ENCODE measurements at regions not wholly inside any gene's neighbourhood (a gene's known extent, or its start where the extent isn't known, plus 50 kb on each side); places are given as distances from the start of the nearest gene placed in this dataset.
A peak's percentile ranks its signal among the peaks of the same experiment; 100 is the strongest.
"Not testable (repeated sequence)": the region's sequence is repeated elsewhere in the genome, so short reads cannot be mapped to it uniquely, and the experiment has no call there.

- Histone ChIP-seq H2BK15ac (replicated peaks; ENCODE audit: low read depth) (no peak overlapping the region), H3K36me3 (ENCODE audit: control insufficient read depth, insufficient read depth, low read length) (no peaks in the 10 kb centered on the region), H3K56ac (ENCODE audit: low read length) (no peak overlapping the region), H3K79me2 (ENCODE audit: control insufficient read depth, insufficient read depth, low read length) (no peaks in the 10 kb centered on the region), H3K4me3 (ENCODE audit: low read length) (no peak overlapping the region), H3K4me2 (ENCODE audit: low read length) (no peak overlapping the region), H2AK5ac (ENCODE audit: low read length) (no peak overlapping the region), H3K79me1 (ENCODE audit: low read length) (no peaks in the 10 kb centered on the region), H3K27ac (ENCODE audit: low read depth, low read length) (no peak overlapping the region), H2BK120ac (ENCODE audit: low read depth, low read length) (no peak overlapping the region), H3K4me1 (ENCODE audit: control insufficient read depth, low read depth, low read length) (no peaks in the 10 kb centered on the region), H3K4ac (ENCODE audit: low read depth, low read length) (no peak overlapping the region), H3K9ac (ENCODE audit: low read length) (no peak overlapping the region), H2BK5ac (ENCODE audit: low read length) (no peak overlapping the region), H4K5ac (ENCODE audit: low read length) (no peak overlapping the region), H3K27me3 (ENCODE audit: insufficient read depth, low read length, poor library complexity) (no peaks in the 10 kb centered on the region), H3K18ac (ENCODE audit: low read length) (no peak overlapping the region), H4K8ac (ENCODE audit: low read depth, low read length) (no peak overlapping the region), H3K23ac (ENCODE audit: low read length) (no peak overlapping the region)
- WGBS (ENCODE audit: extremely low coverage, insufficient coverage, low lambda C conversion rate): no CpG with 5 or more reads among the region's 3 CpGs
- DNase-seq: no peak
Measured at GRCh38 chr3:30531017-30531570, 75.3 kb upstream of the TGFBR2 start.

- H3K79me1 ChIP-seq (ENCODE audit: low read length): no peaks in the 10 kb centered on the region
- H4K8ac ChIP-seq (ENCODE audit: low read depth, low read length): no peak overlapping the region
- no peaks in the 10 kb centered on the region for H3K4me1 ChIP-seq (ENCODE audit: control insufficient read depth, low read depth, low read length)
- H3K4me3 ChIP-seq (ENCODE audit: low read length): no peak overlapping the region
- no peaks in the 10 kb centered on the region for H3K36me3 ChIP-seq (ENCODE audit: control insufficient read depth, insufficient read depth, low read length)
- no peak overlapping the region for H3K4ac ChIP-seq (ENCODE audit: low read depth, low read length)
- H3K56ac ChIP-seq (ENCODE audit: low read length): no peak overlapping the region
- H2BK5ac ChIP-seq (ENCODE audit: low read length): no peak overlapping the region
- no peak overlapping the region for H3K9ac ChIP-seq (ENCODE audit: low read length)
- 100% methylated on average over 1 of the region's 1 CpG for WGBS (ENCODE audit: extremely low coverage, insufficient coverage, low lambda C conversion rate)
- no peak overlapping the region for H3K4me2 ChIP-seq (ENCODE audit: low read length)
- no peak overlapping the region for H3K27ac ChIP-seq (ENCODE audit: low read depth, low read length)
- no peaks in the 10 kb centered on the region for H3K27me3 ChIP-seq (ENCODE audit: insufficient read depth, low read length, poor library complexity)
- no peak for DNase-seq
- H3K18ac ChIP-seq (ENCODE audit: low read length): no peak overlapping the region
- H2BK120ac ChIP-seq (ENCODE audit: low read depth, low read length): no peak overlapping the region
- H3K23ac ChIP-seq (ENCODE audit: low read length): no peak overlapping the region
- H2BK15ac ChIP-seq (replicated peaks; ENCODE audit: low read depth): no peak overlapping the region
- H2AK5ac ChIP-seq (ENCODE audit: low read length): no peak overlapping the region
- no peak overlapping the region for H4K5ac ChIP-seq (ENCODE audit: low read length)
- H3K79me2 ChIP-seq (ENCODE audit: control insufficient read depth, insufficient read depth, low read length): no peaks in the 10 kb centered on the region
Measured at GRCh38 chr3:30535525-30535924, 70.9 kb upstream of the TGFBR2 start.

GRCh38 chr3:30538791-30539190 lies 67.6 kb upstream of the TGFBR2 start:
- Histone ChIP-seq H3K56ac (ENCODE audit: low read length) (no peak overlapping the region), H3K23ac (ENCODE audit: low read length) (no peak overlapping the region), H3K4me3 (ENCODE audit: low read length) (no peak overlapping the region), H2BK15ac (replicated peaks; ENCODE audit: low read depth) (no peak overlapping the region), H3K27me3 (ENCODE audit: insufficient read depth, low read length, poor library complexity) (no peaks in the 10 kb centered on the region), H3K79me1 (ENCODE audit: low read length) (no peaks in the 10 kb centered on the region), H3K4me1 (ENCODE audit: control insufficient read depth, low read depth, low read length) (no peaks in the 10 kb centered on the region), H2BK5ac (ENCODE audit: low read length) (no peak overlapping the region), H3K27ac (ENCODE audit: low read depth, low read length) (no peak overlapping the region), H3K4ac (ENCODE audit: low read depth, low read length) (no peak overlapping the region), H4K5ac (ENCODE audit: low read length) (no peak overlapping the region), H3K18ac (ENCODE audit: low read length) (no peak overlapping the region), H4K8ac (ENCODE audit: low read depth, low read length) (no peak overlapping the region), H3K9ac (ENCODE audit: low read length) (no peak overlapping the region), H3K36me3 (ENCODE audit: control insufficient read depth, insufficient read depth, low read length) (no peaks in the 10 kb centered on the region), H3K79me2 (ENCODE audit: control insufficient read depth, insufficient read depth, low read length) (no peaks in the 10 kb centered on the region), H2BK120ac (ENCODE audit: low read depth, low read length) (no peak overlapping the region), H2AK5ac (ENCODE audit: low read length) (no peak overlapping the region), H3K4me2 (ENCODE audit: low read length) (no peak overlapping the region)
- peak; percentile 75 for DNase-seq
- WGBS (ENCODE audit: extremely low coverage, insufficient coverage, low lambda C conversion rate): no CpG with 5 or more reads among the region's 1 CpG

DNA sequence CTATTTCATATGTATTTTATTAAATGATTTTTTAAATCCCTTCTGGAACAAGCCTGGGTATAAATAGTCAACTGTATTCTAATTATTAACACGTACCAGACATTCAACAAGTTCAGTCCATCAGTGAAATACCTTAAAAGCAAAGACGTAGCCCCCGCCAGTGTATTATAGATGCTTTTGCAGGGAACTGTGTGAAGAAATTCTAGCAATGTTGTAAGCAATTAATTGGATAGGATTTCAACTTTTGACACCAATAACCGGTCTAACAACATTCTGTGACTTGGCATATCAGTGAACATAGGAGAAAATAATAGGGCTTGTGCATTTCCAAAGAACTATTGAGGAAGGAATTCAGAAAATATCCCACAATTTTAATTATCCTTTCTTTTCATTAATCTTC lies 67.2 kb upstream of the TGFBR2 start:
- H2BK5ac ChIP-seq (ENCODE audit: low read length): no peak overlapping the region
- WGBS (ENCODE audit: extremely low coverage, insufficient coverage, low lambda C conversion rate): no CpG with 5 or more reads among the region's 4 CpGs

DNA sequence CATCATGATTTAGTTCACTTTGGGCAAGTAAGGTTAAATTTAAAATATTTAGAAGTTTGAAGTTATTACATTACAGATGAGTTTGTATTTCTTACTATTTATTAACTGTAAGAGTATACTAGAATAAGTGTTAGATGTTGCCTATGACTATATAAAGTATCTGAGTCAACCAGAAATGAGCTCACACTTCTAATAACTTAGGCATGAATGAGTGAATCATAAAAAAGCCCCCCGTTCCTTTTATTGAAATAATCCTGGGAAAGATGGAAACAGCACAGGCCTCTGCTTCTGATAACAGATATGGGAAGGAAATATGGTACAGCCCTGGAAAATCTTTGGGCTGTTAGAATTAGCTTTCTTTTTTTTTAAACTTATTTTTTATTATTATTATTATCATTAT lies 66.6 kb upstream of the TGFBR2 start:
- H4K8ac ChIP-seq (ENCODE audit: low read depth, low read length): no peak overlapping the region
- no peak overlapping the region for H4K5ac ChIP-seq (ENCODE audit: low read length)
- H3K79me2 ChIP-seq (ENCODE audit: control insufficient read depth, insufficient read depth, low read length): no peaks in the 10 kb centered on the region
- H2BK5ac ChIP-seq (ENCODE audit: low read length): no peak overlapping the region
- no peak for DNase-seq
- H3K36me3 ChIP-seq (ENCODE audit: control insufficient read depth, insufficient read depth, low read length): no peaks in the 10 kb centered on the region
- no peaks in the 10 kb centered on the region for H3K27me3 ChIP-seq (ENCODE audit: insufficient read depth, low read length, poor library complexity)
- H3K27ac ChIP-seq (ENCODE audit: low read depth, low read length): no peak overlapping the region
- no peak overlapping the region for H2BK120ac ChIP-seq (ENCODE audit: low read depth, low read length)
- WGBS (ENCODE audit: extremely low coverage, insufficient coverage, low lambda C conversion rate): no CpG with 5 or more reads among the region's 1 CpG
- H3K4me1 ChIP-seq (ENCODE audit: control insufficient read depth, low read depth, low read length): no peaks in the 10 kb centered on the region
- H2BK15ac ChIP-seq (replicated peaks; ENCODE audit: low read depth): no peak overlapping the region
- no peak overlapping the region for H3K4ac ChIP-seq (ENCODE audit: low read depth, low read length)
- no peak overlapping the region for H3K4me3 ChIP-seq (ENCODE audit: low read length)
- no peak overlapping the region for H3K56ac ChIP-seq (ENCODE audit: low read length)
- no peak overlapping the region for H3K18ac ChIP-seq (ENCODE audit: low read length)
- H3K4me2 ChIP-seq (ENCODE audit: low read length): no peak overlapping the region
- no peak overlapping the region for H3K9ac ChIP-seq (ENCODE audit: low read length)
- no peak overlapping the region for H3K23ac ChIP-seq (ENCODE audit: low read length)
- no peak overlapping the region for H2AK5ac ChIP-seq (ENCODE audit: low read length)
- H3K79me1 ChIP-seq (ENCODE audit: low read length): no peaks in the 10 kb centered on the region

More for the DNA sequence above, 67.2 kb upstream of the TGFBR2 start:
- peak; percentile 43 for DNase-seq
- H2BK120ac ChIP-seq (ENCODE audit: low read depth, low read length): no peak overlapping the region
- no peak overlapping the region for H3K18ac ChIP-seq (ENCODE audit: low read length)
- H3K4ac ChIP-seq (ENCODE audit: low read depth, low read length): no peak overlapping the region
- H3K56ac ChIP-seq (ENCODE audit: low read length): no peak overlapping the region
- H3K23ac ChIP-seq (ENCODE audit: low read length): no peak overlapping the region
- H2BK15ac ChIP-seq (replicated peaks; ENCODE audit: low read depth): no peak overlapping the region
- no peak overlapping the region for H4K5ac ChIP-seq (ENCODE audit: low read length)
- H3K79me2 ChIP-seq (ENCODE audit: control insufficient read depth, insufficient read depth, low read length): no peaks in the 10 kb centered on the region
- no peak overlapping the region for H4K8ac ChIP-seq (ENCODE audit: low read depth, low read length)
- H3K27ac ChIP-seq (ENCODE audit: low read depth, low read length): no peak overlapping the region
- H3K4me1 ChIP-seq (ENCODE audit: control insufficient read depth, low read depth, low read length): no peaks in the 10 kb centered on the region
- H3K36me3 ChIP-seq (ENCODE audit: control insufficient read depth, insufficient read depth, low read length): no peaks in the 10 kb centered on the region
- H3K4me2 ChIP-seq (ENCODE audit: low read length): no peak overlapping the region
- no peak overlapping the region for H3K4me3 ChIP-seq (ENCODE audit: low read length)
- no peak overlapping the region for H2AK5ac ChIP-seq (ENCODE audit: low read length)
- no peak overlapping the region for H3K9ac ChIP-seq (ENCODE audit: low read length)
- no peaks in the 10 kb centered on the region for H3K27me3 ChIP-seq (ENCODE audit: insufficient read depth, low read length, poor library complexity)
- H3K79me1 ChIP-seq (ENCODE audit: low read length): no peaks in the 10 kb centered on the region

DNA sequence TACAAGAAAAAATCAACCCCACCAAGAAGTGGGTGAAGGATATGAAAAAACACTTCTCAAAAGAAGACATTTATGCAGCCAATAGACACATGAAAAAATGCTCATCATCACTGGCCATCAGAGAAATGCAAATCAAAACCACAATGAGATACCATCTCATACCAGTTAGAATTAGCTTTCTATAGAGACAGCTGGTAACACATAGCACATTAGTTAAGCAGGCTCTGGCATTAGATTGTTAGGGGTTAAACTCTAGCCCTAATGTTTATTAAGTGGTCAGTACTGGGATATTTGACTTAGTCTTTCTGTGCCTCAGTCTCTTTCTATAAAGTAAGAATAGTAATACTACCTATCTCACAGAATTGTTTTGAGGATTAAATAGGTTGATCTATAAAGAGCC lies 65.2 kb upstream of the TGFBR2 start:
- not testable (repeated sequence) for H3K36me3 ChIP-seq (ENCODE audit: control insufficient read depth, insufficient read depth, low read length); H2BK120ac ChIP-seq (ENCODE audit: low read depth, low read length); H3K23ac ChIP-seq (ENCODE audit: low read length); DNase-seq; H3K27ac ChIP-seq (ENCODE audit: low read depth, low read length); H3K4me1 ChIP-seq (ENCODE audit: control insufficient read depth, low read depth, low read length); H3K9ac ChIP-seq (ENCODE audit: low read length); H4K5ac ChIP-seq (ENCODE audit: low read length); H3K4me2 ChIP-seq (ENCODE audit: low read length); H3K79me2 ChIP-seq (ENCODE audit: control insufficient read depth, insufficient read depth, low read length); H2BK5ac ChIP-seq (ENCODE audit: low read length); H3K56ac ChIP-seq (ENCODE audit: low read length); H3K27me3 ChIP-seq (ENCODE audit: insufficient read depth, low read length, poor library complexity); H3K79me1 ChIP-seq (ENCODE audit: low read length); H4K8ac ChIP-seq (ENCODE audit: low read depth, low read length); H2AK5ac ChIP-seq (ENCODE audit: low read length); H2BK15ac ChIP-seq (replicated peaks; ENCODE audit: low read depth); H3K4me3 ChIP-seq (ENCODE audit: low read length); H3K4ac ChIP-seq (ENCODE audit: low read depth, low read length); H3K18ac ChIP-seq (ENCODE audit: low read length)

All from mesendoderm (in vitro differentiated cells).